ENCODE measurements at regions not wholly inside any gene's neighbourhood (a gene's known extent, or its start where the extent isn't known, plus 50 kb on each side); places are given as distances from the start of the nearest gene placed in this dataset.

DNA sequence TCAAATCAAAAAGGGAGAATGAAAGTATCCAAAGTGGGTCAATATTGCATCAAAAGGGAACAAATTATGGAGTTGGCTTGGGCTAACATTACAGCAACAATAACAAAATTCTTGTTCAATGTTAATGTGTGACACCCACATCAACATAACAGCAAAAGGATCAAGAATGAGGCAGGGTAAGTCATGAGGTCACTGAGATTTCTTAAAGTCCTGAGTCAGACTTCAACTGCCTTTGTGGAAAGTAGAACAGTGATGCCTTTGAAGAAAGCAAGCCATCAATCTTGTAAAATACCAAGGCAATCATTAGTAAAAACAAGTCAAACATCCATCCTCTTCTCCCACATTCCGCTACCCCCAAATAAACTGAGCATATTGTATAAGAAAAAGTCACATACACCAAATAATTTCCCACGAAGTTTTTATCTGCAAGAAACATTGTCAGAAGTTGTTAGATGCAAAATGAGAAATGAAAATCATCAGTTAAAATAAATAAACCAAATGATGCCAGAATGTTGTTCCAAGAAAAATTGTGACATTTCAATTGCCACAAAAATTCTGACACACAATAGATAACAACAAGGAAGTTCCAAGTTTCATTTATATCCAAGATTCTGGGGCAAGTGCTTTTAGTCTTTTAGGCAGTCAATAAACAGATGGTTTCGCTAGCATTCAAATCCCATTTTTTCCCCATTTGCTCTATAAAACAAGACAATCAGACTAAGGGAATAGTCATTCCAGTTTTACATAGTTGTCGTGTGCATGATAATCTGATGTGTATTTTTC is 216.1 kb upstream of the SETBP1 start:
- H3K4me1 Mint-ChIP-seq = no peaks in the 10 kb centered on the region
- no peak for TF ChIP-seq GABPB1 (CRISPR knock-in tag; IDR thresholded peaks at IDR 0.05)
- TF ChIP-seq, protein P1, sequence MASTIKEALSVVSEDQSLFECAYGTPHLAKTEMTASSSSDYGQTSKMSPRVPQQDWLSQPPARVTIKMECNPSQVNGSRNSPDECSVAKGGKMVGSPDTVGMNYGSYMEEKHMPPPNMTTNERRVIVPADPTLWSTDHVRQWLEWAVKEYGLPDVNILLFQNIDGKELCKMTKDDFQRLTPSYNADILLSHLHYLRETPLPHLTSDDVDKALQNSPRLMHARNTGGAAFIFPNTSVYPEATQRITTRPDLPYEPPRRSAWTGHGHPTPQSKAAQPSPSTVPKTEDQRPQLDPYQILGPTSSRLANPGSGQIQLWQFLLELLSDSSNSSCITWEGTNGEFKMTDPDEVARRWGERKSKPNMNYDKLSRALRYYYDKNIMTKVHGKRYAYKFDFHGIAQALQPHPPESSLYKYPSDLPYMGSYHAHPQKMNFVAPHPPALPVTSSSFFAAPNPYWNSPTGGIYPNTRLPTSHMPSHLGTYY (CRISPR knock-in tag; IDR thresholded peaks at IDR 0.05) = no peak
- no peak for TF ChIP-seq RORB (CRISPR knock-in tag; IDR thresholded peaks at IDR 0.05)
- no peak for TF ChIP-seq ZNF671 (CRISPR knock-in tag; IDR thresholded peaks at IDR 0.05)
- ChIA-PET CTCF (no interaction called here), POLR2A (no interaction called here)
- no peak for DNase-seq (ENCODE audit: low spot score)
- no peak for ATAC-seq
- no peaks in the 10 kb centered on the region for H3K36me3 Mint-ChIP-seq
- H3K27ac Mint-ChIP-seq = no peak overlapping the region
- H3K4me3 Mint-ChIP-seq = no peak overlapping the region
- no peaks in the 10 kb centered on the region for H3K27me3 Mint-ChIP-seq (ENCODE audit: low read depth)
- no peaks in the 10 kb centered on the region for H3K9me3 Mint-ChIP-seq

GRCh38 chr18:44465381-44465841 is 215.3 kb upstream of the SETBP1 start:
- Mint-ChIP-seq H3K9me3 (no peaks in the 10 kb centered on the region), H3K36me3 (no peaks in the 10 kb centered on the region), H3K4me1 (no peaks in the 10 kb centered on the region), H3K4me3 (no peak overlapping the region), H3K27ac (no peak overlapping the region), H3K27me3 (ENCODE audit: low read depth) (no peaks in the 10 kb centered on the region)
- ChIA-PET CTCF (no interaction called here), POLR2A (interaction anchor here (0.8 kb wide), 1 partner anchor 354 kb away, joined by 3 read pairs; no protein-coding TSS in a partner anchor)
- TF ChIP-seq, protein P2, sequence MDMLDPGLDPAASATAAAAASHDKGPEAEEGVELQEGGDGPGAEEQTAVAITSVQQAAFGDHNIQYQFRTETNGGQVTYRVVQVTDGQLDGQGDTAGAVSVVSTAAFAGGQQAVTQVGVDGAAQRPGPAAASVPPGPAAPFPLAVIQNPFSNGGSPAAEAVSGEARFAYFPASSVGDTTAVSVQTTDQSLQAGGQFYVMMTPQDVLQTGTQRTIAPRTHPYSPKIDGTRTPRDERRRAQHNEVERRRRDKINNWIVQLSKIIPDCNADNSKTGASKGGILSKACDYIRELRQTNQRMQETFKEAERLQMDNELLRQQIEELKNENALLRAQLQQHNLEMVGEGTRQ (CRISPR knock-in tag; IDR thresholded peaks at IDR 0.05) = no peak
- TF ChIP-seq, protein P3, sequence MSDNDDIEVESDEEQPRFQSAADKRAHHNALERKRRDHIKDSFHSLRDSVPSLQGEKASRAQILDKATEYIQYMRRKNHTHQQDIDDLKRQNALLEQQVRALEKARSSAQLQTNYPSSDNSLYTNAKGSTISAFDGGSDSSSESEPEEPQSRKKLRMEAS (CRISPR knock-in tag; IDR thresholded peaks at IDR 0.05) = no peak
- TF ChIP-seq TCF7 (CRISPR knock-in tag; IDR thresholded peaks at IDR 0.05; ENCODE audit: low read depth) = no peak
- TF ChIP-seq, protein P4, sequence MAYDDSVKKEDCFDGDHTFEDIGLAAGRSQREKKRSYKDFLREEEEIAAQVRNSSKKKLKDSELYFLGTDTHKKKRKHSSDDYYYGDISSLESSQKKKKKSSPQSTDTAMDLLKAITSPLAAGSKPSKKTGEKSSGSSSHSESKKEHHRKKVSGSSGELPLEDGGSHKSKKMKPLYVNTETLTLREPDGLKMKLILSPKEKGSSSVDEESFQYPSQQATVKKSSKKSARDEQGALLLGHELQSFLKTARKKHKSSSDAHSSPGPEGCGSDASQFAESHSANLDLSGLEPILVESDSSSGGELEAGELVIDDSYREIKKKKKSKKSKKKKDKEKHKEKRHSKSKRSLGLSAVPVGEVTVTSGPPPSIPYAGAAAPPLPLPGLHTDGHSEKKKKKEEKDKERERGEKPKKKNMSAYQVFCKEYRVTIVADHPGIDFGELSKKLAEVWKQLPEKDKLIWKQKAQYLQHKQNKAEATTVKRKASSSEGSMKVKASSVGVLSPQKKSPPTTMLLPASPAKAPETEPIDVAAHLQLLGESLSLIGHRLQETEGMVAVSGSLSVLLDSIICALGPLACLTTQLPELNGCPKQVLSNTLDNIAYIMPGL (CRISPR knock-in tag; IDR thresholded peaks at IDR 0.05) = no peak
- TF ChIP-seq ZNF281 (CRISPR knock-in tag; IDR thresholded peaks at IDR 0.05) = no peak
- TF ChIP-seq ZNF425 (CRISPR knock-in tag; conservative IDR thresholded peaks at IDR 0.05) = no peak
- ATAC-seq (no peak), DNase-seq (ENCODE audit: low spot score) (no peak)

- ATAC-seq (no peak), DNase-seq (ENCODE audit: low spot score) (no peak)
- Mint-ChIP-seq H3K27ac (no peak overlapping the region), H3K4me3 (no peak overlapping the region), H3K9me3 (no peaks in the 10 kb centered on the region), H3K36me3 (no peaks in the 10 kb centered on the region), H3K4me1 (peaks cover 6% of the 10 kb centered on the region), H3K27me3 (ENCODE audit: low read depth) (no peaks in the 10 kb centered on the region)
- POLR2A ChIA-PET = no interaction called here
- CTCF ChIA-PET = no interaction called here
- no peak for TF ChIP-seq FOXK1 (CRISPR knock-in tag; IDR thresholded peaks at IDR 0.05)
- TF ChIP-seq ELF4 (CRISPR knock-in tag; IDR thresholded peaks at IDR 0.05; ENCODE audit: low read depth) = no peak
- TF ChIP-seq, protein P5, sequence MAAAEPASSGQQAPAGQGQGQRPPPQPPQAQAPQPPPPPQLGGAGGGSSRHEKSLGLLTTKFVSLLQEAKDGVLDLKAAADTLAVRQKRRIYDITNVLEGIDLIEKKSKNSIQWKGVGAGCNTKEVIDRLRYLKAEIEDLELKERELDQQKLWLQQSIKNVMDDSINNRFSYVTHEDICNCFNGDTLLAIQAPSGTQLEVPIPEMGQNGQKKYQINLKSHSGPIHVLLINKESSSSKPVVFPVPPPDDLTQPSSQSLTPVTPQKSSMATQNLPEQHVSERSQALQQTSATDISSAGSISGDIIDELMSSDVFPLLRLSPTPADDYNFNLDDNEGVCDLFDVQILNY (CRISPR knock-in tag; IDR thresholded peaks at IDR 0.05) = no peak
- no peak for TF ChIP-seq E2F4 (CRISPR knock-in tag; IDR thresholded peaks at IDR 0.05; ENCODE audit: borderline replicate concordance, low read depth)
- TF ChIP-seq MLX (CRISPR knock-in tag; IDR thresholded peaks at IDR 0.05) = no peak
- no peak for TF ChIP-seq SMAD3 (CRISPR knock-in tag; IDR thresholded peaks at IDR 0.05; ENCODE audit: borderline replicate concordance)
- no peak for TF ChIP-seq CBFB (CRISPR knock-in tag; IDR thresholded peaks at IDR 0.05; ENCODE audit: low read depth)
- no peak for TF ChIP-seq RORB (CRISPR knock-in tag; IDR thresholded peaks at IDR 0.05)
- TF ChIP-seq ZBTB21 (CRISPR knock-in tag; IDR thresholded peaks at IDR 0.05; ENCODE audit: borderline replicate concordance) = no peak
Observed at GRCh38 chr18:44466997-44467396, 213.7 kb upstream of the SETBP1 start.
